GM18951 (cell line): ENCODE measurements at regions not wholly inside any gene's neighbourhood (a gene's known extent, or its start where the extent isn't known, plus 50 kb on each side); places are given as distances from the start of the nearest gene placed in this dataset.

Experiments used
- POLR2A ChIP-seq: IDR thresholded peaks from 4 replicates; pipeline ENCODE4 v1.6.1; 2011; ENCODE audit warnings: mild to moderate bottlenecking; ENCODE audit not compliant: insufficient read length, insufficient read depth; ENCODE audit errors: extremely low read depth
- in situ Hi-C: fragments of 300-500 bp; cut with MboI; formaldehyde crosslinking; loops from one replicate; pipeline ENCODE4 v1.12.0; 2022; ENCODE audit warnings: low sequenced_read_pairs, mixed read lengths, inconsistent platforms; ENCODE audit not compliant: unreplicated experiment

DNA sequence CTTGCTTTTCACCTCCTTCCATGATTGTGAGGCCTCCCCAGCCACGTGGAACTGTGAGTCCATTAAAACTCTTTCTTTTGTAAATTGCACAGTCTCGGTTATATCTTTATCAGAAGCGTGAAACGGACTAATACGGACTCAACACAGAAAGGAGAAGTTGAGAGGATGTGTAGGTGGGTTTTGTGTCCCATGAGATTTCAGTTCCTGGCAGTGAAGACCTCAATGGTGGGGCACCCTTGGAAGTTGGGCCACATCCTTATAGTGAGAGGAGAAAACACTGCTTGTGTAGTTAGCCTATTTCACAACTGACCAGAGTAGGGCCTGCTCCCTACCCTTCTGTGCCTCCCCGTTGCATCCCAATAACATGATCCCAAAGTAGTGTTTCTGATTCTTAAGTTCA is 98.9 kb upstream of the TNC start:
- in situ Hi-C loops: no loop called here
- TF ChIP-seq POLR2A: no peak

DNA sequence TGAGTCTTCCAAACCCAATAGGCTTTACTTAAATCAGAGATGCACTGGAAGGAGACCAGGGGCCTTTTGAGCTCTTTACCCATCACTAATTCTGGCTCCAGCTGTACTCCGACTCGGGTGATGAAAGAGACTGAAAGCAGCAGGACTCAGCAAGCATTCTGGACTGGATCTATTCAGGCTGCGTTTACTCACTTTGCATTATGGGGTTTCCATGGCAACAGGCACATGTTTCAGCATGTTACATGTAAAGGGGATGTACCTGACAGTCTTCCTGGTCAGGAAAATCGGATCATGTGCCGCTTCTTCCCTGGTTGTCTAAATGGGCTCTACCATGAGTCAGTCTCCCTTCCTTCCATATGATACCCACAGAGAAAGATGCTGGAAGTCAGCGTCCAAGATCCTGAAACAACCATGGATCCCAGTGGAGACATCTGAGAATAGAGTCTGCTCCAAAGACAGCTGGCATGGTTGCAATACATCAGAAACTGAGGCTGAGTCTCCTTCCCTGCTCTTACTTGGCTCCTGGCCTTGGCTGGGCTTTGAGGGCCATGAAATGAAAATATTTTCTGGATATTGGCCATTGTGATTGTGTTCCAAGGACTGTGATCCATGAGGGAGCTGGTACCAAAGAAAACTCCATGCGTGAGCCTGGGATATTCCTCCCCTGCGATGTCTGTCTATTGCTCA is 102.5 kb upstream of the TNC start:
- in situ Hi-C loops: no loop called here
- TF ChIP-seq POLR2A: no peak

DNA sequence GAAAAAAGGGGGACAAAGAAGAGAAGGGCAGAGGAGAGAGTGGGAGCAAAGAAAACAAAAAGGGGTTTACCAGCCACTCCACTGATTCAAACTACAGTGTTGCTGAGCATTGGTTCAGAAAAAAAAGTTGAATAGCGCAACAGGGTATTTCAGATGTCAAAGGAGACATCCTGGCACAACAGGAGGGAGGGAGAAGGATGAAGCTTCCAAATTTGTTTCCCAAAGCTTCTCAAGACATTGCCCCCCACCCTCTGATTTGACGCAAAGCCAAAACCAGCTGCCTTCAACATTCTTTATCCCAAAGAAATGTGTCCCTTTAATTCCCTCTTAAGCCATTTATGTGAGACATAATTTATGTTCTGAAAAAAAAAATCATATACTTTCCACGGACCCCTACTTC is 105.5 kb upstream of the TNC start:
- in situ Hi-C loops: no loop called here

GRCh38 chr9:115225459-115226116 is 107.6 kb upstream of the TNC start:
- in situ Hi-C loops: no loop called here
- TF ChIP-seq POLR2A: no peak

More for the DNA sequence above, 105.5 kb upstream of the TNC start:
- no peak for TF ChIP-seq POLR2A

DNA sequence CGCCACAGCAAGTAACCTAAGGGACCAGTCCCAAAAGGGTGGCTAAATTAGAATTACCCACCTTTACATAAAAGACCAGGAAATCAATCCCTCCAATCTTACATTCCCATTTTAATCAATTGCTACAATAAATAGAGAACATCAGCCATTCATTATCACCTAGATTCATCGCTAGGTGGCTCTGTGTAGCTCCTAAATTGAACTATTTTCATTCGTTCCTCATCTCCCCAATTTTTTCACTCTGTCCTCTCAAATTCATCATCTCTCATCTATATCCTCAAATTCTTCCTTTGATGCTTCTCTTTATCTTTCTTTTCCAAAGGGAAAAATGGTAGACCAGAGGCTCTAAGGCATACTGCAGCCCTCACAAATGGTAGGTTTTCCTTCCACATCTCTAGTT is 108.2 kb upstream of the TNC start:
- no peak for TF ChIP-seq POLR2A
- in situ Hi-C loops: no loop called here

DNA sequence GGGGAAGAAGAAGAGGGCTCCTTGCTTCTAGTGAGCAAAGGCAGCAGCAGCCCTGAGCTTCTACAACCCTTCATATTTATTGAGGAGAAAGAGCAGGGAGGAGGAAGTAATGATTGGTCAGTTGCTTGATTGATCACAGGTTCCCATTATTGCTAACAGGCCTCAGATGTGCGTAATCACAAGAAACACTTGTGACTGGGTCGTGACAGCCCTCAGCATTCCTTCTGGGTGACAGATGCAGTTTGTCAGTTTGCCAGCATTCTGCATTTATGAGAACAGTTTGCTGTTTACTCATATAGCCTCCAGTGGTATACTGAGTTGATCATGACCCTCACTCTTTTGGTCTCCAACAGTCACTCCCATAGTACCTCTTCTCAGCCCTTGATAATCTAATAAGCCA is 111.5 kb upstream of the TNC start:
- no peak for TF ChIP-seq POLR2A
- in situ Hi-C loops: no loop called here

- no peak for TF ChIP-seq POLR2A
- in situ Hi-C loops: no loop called here
Observed at GRCh38 chr9:115230924-115231515, 113.1 kb upstream of the TNC start.

DNA sequence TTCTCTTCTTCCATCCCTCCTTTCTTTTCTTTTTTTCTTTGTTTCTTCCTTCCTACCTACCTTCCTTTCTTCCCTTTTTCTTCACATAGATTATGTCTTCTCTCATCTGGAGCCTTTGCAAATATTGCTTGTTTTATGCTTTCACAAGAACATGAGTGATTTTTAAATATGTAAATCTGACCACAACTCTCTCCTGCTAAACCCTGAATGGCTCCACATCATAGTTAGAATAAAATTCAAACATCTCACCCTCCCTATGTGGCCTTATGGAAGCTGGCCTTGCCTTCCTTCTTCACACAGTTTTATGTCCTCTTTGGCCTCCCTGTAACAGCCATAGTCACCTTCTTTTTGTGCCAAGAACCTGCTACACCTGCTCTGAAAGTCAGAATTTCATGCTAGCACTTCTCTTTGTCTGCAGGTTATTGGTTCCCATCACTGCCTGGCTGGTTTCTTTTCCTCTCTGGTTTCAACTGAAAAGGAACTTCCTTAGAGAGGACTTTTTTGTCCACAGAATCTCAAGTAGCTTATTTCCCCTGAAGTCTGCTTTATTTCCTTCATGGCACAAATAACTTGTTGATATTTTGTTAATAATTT is 114.3 kb upstream of the TNC start:
- TF ChIP-seq POLR2A: no peak
- in situ Hi-C loops: no loop called here

- in situ Hi-C loops: no loop called here
- TF ChIP-seq POLR2A: no peak
Observed at GRCh38 chr9:115234094-115234493, 116.1 kb upstream of the TNC start.

- no peak for TF ChIP-seq POLR2A
Observed at GRCh38 chr9:115235221-115235620, 117.3 kb upstream of the TNC start.

GRCh38 chr9:115237385-115237998 is 119.5 kb upstream of the TNC start:
- TF ChIP-seq POLR2A: no peak

More at GRCh38 chr9:115235221-115235620, 117.3 kb upstream of the TNC start:
- in situ Hi-C loops: no loop called here

DNA sequence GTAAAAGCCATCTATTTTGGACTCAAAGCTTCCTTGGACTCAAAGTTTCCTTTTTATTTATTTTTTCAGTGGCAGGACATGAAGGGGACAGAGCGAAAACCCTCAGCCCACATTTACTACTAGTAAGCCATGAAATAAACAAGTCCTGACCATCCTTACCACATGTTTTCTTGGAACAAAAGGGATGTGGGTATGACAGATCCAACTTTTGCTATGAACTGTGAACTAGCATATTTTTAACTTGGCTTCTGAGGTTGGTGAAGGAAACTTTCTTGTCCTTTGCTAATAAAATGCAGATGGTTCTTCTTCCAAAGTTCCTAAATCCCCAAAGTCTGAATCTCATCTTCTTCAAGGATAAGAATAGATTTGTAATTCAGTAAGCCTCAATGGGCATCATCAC is 122.7 kb upstream of the TNC start:
- in situ Hi-C loops: no loop called here
- TF ChIP-seq POLR2A: no peak

More at GRCh38 chr9:115237385-115237998, 119.5 kb upstream of the TNC start:
- in situ Hi-C loops: no loop called here

- TF ChIP-seq POLR2A: no peak
- in situ Hi-C loops: no loop called here
Observed at GRCh38 chr9:115241641-115242040, 123.7 kb upstream of the TNC start.

GRCh38 chr9:115249488-115249887 is 131.5 kb upstream of the TNC start:
- in situ Hi-C loops: no loop called here
- TF ChIP-seq POLR2A: no peak

GRCh38 chr9:115250621-115251032 is 132.7 kb upstream of the TNC start:
- TF ChIP-seq POLR2A: no peak
- in situ Hi-C loops: no loop called here
